ACC112 (cell line): ENCODE measurements at regions not wholly inside any gene's neighbourhood (a gene's known extent, or its start where the extent isn't known, plus 50 kb on each side); places are given as distances from the start of the nearest gene placed in this dataset.
"Not testable (repeated sequence)": the region's sequence is repeated elsewhere in the genome, so short reads cannot be mapped to it uniquely, and the experiment has no call there.

Experiments
- H2AFZ ChIP-seq: fragments of 200-600 bp; sonication (generic); one replicate; pipeline ENCODE4 v1.6.0; 2017; ENCODE audit warnings: antibody characterized with exemption, low read length; ENCODE audit not compliant: unreplicated experiment
- H3K27ac ChIP-seq: fragments of 200-600 bp; sonication (generic); 2 replicates; pipeline ENCODE4 v1.5.1; 2014; ENCODE audit warnings: low read depth, mild to moderate bottlenecking, antibody characterized with exemption, low read length, moderate library complexity
- H3K27me3 ChIP-seq: fragments of 200-600 bp; sonication (generic); 2 replicates; pipeline ENCODE4 v1.6.1; 2014; ENCODE audit warnings: mild to moderate bottlenecking, antibody characterized with exemption, low read length, moderate library complexity, mixed read lengths; ENCODE audit not compliant: insufficient read depth
- H3K36me3 ChIP-seq: fragments of 200-600 bp; sonication (generic); 2 replicates; pipeline ENCODE4 v1.6.1; 2016; ENCODE audit warnings: mild to moderate bottlenecking, antibody characterized with exemption, low read length, moderate library complexity, mixed read lengths; ENCODE audit not compliant: insufficient read depth
- H3K4me1 ChIP-seq: fragments of 200-600 bp; sonication (generic); one replicate; pipeline ENCODE4 v1.6.1; 2016; ENCODE audit warnings: low read length, mixed read lengths; ENCODE audit not compliant: insufficient read depth, unreplicated experiment, control insufficient read depth
- H3K4me3 ChIP-seq: fragments of 200-600 bp; sonication (generic); 2 replicates; pipeline ENCODE4 v1.5.1; 2014; ENCODE audit warnings: mild to moderate bottlenecking, low read depth, low read length
- H3K79me2 ChIP-seq: fragments of 200-600 bp; sonication (generic); one replicate; pipeline ENCODE4 v1.6.0; 2016; ENCODE audit warnings: low read length; ENCODE audit not compliant: control insufficient read depth, unreplicated experiment, insufficient read depth

DNA sequence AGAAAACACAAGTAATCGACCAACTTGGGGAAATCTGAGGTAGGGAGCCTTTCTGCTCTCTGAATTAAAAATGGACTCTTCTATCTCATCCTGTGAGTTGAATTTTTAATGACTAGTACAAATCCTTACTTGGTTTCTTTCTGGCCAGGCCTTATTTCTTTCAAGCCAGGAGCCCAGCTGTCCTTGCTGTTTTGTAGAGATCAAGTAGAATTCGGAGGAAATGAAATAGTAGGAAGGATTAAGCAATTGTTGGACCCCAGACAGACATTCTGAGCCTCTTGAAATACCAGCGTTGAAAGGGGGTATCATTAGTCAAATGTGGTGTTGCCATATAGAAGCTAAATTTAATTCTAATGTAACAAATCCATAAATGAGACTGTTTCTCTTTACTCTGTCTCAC, 53.7 kb upstream of the SMIM15 start:
- Histone ChIP-seq H3K36me3 (no peaks in the 10 kb centered on the region), H3K4me1 (no peaks in the 10 kb centered on the region), H3K79me2 (no peaks in the 10 kb centered on the region)

DNA sequence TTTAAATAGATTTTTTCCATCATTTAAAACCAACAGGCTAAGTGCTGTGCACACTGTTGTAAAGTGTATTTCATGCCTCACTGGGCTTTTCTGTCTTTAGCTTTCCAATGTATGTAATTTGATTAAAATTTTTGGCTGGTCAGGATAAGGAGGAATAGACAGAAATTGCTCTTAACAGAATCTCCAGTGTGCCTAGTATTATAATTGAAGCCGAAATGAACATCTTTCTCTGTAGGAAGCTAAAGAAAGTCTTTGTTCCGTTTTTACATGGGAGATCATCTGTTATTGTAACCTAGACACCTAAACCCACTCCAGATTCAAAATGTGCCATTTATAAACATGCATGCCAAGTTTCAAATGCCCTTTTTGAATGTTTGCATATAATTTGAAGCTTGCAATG, 54.5 kb upstream of the SMIM15 start:
- Histone ChIP-seq H3K4me3 (no peak overlapping the region), H3K27ac (no peak overlapping the region), H3K4me1 (no peaks in the 10 kb centered on the region), H3K36me3 (no peaks in the 10 kb centered on the region), H3K27me3 (no peaks in the 10 kb centered on the region), H3K79me2 (no peaks in the 10 kb centered on the region), H2AFZ (no peak overlapping the region)

More for the DNA sequence above, 53.7 kb upstream of the SMIM15 start:
- H3K4me3 ChIP-seq, result no peak overlapping the region
- H3K27me3 ChIP-seq, result no peaks in the 10 kb centered on the region
- no peak overlapping the region for H3K27ac ChIP-seq
- no peak overlapping the region for H2AFZ ChIP-seq

DNA sequence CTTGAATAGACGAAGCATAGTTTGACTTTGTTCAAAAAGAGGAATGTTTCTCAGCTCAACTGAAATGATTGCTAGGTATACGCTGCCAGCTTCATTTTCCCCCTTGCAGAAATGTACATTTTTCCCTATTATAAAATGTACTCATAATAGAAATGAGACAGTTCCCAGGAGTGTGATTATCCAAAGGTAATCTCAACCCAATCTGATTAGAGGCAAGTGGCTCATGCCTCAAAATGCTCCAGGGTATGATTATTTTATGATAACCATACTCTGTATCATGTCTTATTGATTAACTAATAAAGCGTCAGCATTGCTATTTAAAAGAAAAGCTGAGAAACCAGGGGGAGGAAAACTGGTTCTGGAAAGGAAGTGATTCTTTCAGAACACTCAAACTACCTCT, 54.9 kb upstream of the SMIM15 start:
- Histone ChIP-seq H2AFZ (no peak overlapping the region), H3K36me3 (no peaks in the 10 kb centered on the region), H3K27me3 (no peaks in the 10 kb centered on the region), H3K4me1 (no peaks in the 10 kb centered on the region), H3K27ac (no peak overlapping the region), H3K79me2 (no peaks in the 10 kb centered on the region), H3K4me3 (no peak overlapping the region)

DNA sequence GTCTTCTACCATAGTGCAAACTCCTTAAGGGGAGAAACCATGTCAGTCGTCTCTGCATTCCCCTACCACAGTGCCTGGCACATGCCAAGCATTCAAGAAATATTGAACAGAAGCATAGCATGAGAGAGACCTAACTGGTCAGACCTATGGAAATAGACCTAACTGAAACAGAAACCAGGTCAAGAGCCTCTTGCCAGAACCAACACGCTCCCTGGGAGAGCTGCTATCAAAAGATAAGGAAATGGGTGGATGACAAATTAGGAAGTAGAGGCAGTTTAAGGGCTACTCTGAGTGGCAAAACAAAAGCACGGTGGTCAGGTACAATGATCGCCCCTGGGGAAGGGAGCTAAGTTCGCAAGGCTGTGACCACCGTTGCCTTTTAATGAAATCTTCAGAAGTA, 66.0 kb upstream of the SMIM15 start:
- H3K27ac ChIP-seq, result no peak overlapping the region
- no peaks in the 10 kb centered on the region for H3K36me3 ChIP-seq
- no peak overlapping the region for H3K4me3 ChIP-seq
- no peaks in the 10 kb centered on the region for H3K79me2 ChIP-seq
- no peaks in the 10 kb centered on the region for H3K27me3 ChIP-seq
- H3K4me1 ChIP-seq, result peaks cover 3% of the 10 kb centered on the region
- H2AFZ ChIP-seq, result no peak overlapping the region

DNA sequence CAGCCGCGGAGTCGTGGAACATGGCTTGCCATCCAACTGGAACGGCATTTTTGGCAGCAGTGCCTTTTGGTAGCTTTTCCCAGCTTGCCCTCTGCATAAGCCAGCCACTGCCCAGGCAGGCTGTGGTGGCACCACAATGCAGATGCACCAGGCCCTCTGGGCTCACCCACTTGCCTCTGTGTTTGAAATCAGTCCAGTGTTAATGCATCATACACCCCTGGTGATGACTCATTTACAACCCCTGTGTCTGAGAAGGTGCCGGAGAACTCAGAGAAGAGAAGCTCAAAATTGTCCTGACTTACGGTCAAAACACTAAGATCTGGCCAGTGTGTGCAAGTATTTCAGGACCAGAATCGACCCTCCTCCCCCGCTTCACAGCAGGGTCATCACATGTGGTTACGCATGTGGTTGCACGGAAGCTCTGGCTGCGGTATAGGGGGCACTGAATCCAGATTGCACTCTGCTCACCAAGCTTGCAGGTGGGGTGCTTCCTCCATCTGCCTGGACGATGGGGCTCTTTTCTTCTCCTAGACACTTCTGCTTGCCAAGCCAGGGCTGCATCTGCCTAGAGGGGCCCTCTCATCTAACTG, 66.5 kb upstream of the SMIM15 start:
- Histone ChIP-seq H3K4me1 (peaks cover 3% of the 10 kb centered on the region), H3K27ac (no peak overlapping the region), H3K27me3 (no peaks in the 10 kb centered on the region), H3K79me2 (no peaks in the 10 kb centered on the region), H3K4me3 (no peak overlapping the region), H2AFZ (no peak overlapping the region), H3K36me3 (no peaks in the 10 kb centered on the region)

DNA sequence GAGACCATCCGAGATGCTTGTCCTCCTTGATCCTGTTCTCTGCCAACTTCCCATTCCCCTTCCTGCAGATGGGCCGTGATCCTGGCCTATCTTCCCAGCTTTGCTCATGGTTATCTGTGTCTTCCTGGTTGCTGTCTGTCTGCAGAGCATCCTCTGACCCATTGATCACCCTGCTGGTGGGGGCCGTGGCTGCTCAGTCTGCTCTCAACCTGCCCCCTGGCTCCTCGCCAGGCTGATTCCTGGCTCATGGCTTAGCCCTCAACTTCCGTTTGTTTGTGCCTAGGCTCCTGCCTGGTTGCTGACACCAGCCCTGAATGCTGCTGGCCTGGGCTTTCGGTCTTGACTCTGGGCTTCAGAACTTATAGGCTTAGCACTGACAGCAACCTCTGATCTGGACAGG, 67.1 kb upstream of the SMIM15 start:
- H3K4me1 ChIP-seq, result peaks cover 3% of the 10 kb centered on the region
- H3K27ac ChIP-seq, result no peak overlapping the region
- no peak overlapping the region for H3K4me3 ChIP-seq
- H3K27me3 ChIP-seq, result no peaks in the 10 kb centered on the region
- H3K36me3 ChIP-seq, result no peaks in the 10 kb centered on the region
- H2AFZ ChIP-seq, result no peak overlapping the region
- no peaks in the 10 kb centered on the region for H3K79me2 ChIP-seq

DNA sequence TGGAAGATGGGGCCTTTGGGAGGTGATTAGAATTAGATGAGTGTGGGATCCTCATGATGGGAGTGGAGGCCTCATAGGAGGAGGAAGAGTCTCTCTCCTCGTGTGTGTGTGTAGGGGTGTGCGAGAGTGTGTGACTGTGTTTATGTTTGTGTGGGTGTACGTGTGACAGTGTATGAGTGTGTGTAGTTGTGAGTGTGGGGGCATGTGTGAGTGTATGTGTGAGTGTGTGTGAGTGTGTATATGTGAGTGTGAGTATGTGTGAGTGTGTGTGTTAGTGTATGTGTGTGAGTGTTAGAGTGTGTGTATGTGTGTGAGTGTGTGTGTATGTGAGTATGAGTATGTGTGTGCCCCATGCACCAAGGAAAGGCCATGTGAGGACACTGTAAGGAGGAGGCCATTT, 68.2 kb upstream of the SMIM15 start:
- peaks cover 3% of the 10 kb centered on the region for H3K4me1 ChIP-seq
- H3K36me3 ChIP-seq, result no peaks in the 10 kb centered on the region
- no peaks in the 10 kb centered on the region for H3K27me3 ChIP-seq
- H3K27ac ChIP-seq, result no peak overlapping the region
- no peaks in the 10 kb centered on the region for H3K79me2 ChIP-seq
- no peak overlapping the region for H3K4me3 ChIP-seq
- no peak overlapping the region for H2AFZ ChIP-seq

DNA sequence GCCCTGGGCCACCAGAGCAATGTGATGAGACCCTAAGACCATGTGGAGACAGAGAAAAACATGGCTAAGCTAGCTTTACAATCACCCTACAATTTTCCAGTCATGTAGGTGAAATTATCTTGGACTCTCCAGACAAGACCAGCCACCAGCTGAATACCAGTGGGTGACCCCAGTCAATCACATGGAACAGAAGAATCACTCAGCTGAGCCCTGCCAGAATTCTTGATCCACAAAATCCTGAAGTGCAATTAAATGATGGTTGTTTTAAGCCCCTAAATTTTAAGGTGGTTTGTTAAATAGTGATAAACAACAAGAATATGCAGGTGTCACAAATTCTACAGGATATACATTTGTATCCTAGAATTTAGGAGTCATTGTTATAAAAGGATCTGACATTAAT, 69.5 kb upstream of the SMIM15 start:
- H3K4me3 ChIP-seq, result no peak overlapping the region
- H3K27ac ChIP-seq, result no peak overlapping the region
- no peaks in the 10 kb centered on the region for H3K36me3 ChIP-seq
- no peaks in the 10 kb centered on the region for H3K27me3 ChIP-seq
- no peaks in the 10 kb centered on the region for H3K79me2 ChIP-seq
- peaks cover 3% of the 10 kb centered on the region for H3K4me1 ChIP-seq
- H2AFZ ChIP-seq, result no peak overlapping the region

DNA sequence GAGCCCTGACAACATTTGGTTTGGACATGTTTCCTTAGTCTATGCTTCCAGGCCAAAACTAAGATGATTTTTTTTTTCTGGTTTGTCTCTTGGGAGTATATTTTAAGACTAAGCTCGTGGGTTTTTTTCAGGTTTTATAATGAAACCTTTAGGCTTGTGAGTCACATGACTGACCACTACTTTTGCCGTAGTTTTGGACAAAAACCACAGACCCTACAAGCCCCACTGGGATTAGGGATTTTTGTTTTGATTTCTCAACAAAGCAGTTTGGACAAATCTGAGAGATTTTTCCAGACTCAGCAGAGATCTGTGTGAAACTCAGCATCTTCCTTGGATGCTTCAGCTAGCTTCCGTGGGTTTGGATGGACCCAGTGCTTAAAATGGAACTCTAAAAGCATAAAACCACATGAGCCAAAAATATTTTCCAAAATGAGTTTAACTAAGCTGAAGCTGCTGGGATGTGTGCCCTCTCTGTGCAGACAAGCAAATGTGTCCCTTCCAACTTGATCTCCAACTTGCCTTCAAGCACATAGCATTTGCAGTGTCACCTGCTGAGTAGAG, 70.3 kb upstream of the SMIM15 start:
- Histone ChIP-seq H3K27ac (no peak overlapping the region), H2AFZ (no peak overlapping the region), H3K79me2 (no peaks in the 10 kb centered on the region), H3K27me3 (no peaks in the 10 kb centered on the region), H3K4me3 (no peak overlapping the region), H3K36me3 (no peaks in the 10 kb centered on the region), H3K4me1 (peaks cover 3% of the 10 kb centered on the region)

DNA sequence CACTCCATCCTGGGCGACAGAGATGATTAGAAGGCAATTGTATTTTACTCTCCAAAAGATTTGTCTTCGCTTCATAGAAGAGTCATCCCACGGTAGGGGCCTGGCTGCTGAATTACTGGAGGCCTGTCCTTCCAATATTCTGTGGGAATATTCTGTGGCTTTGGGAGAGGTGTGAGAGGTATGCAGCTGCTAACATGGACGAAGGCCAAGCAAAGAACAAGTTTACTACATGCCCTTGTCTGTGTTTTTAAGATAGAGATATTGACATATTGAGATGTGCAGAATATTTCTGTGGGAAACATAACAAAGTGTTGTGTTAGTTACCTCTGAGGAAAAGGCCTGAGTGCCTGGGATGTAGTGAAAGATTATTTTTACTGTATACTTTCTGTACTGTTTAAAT, 71.8 kb upstream of the SMIM15 start:
- Histone ChIP-seq H2AFZ (no peak overlapping the region), H3K4me1 (no peaks in the 10 kb centered on the region)

DNA sequence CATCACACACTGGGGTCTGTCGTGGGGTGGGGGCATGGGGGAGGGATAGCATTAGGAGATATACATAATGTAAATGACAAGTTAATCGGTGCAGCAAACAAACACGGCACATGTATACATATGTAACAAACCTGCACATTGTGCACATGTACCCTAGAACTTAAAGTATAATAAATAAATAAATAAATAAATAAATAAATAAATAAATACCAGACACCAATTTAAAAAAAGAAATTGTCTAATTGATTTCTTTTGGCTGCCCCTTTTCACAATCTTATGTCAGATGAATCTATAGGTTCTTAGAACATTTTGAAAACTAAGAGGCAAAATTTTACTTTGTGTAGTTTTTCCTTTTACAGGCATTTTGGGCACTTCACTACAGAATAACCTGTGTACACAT, 74.4 kb upstream of the SMIM15 start:
- not testable (repeated sequence) for H3K36me3 ChIP-seq, H2AFZ ChIP-seq, H3K4me3 ChIP-seq, H3K27ac ChIP-seq, H3K27me3 ChIP-seq, H3K4me1 ChIP-seq, H3K79me2 ChIP-seq

More for the DNA sequence above, 71.8 kb upstream of the SMIM15 start:
- no peak overlapping the region for H3K4me3 ChIP-seq
- no peak overlapping the region for H3K27ac ChIP-seq
- H3K36me3 ChIP-seq, result no peaks in the 10 kb centered on the region
- no peaks in the 10 kb centered on the region for H3K79me2 ChIP-seq
- no peaks in the 10 kb centered on the region for H3K27me3 ChIP-seq
